ENCODE measurements at regions not wholly inside any gene's neighbourhood (a gene's known extent, or its start where the extent isn't known, plus 50 kb on each side); places are given as distances from the start of the nearest gene placed in this dataset.
A peak's percentile ranks its signal among the peaks of the same experiment; 100 is the strongest.

- Mint-ChIP-seq H3K27ac (peak overlapping the region; percentile 97), H3K27me3 (ENCODE audit: low read depth) (no peaks in the 10 kb centered on the region), H3K4me3 (no peak overlapping the region), H3K4me1 (peaks cover 59% of the 10 kb centered on the region), H3K36me3 (no peaks in the 10 kb centered on the region), H3K9me3 (no peaks in the 10 kb centered on the region)
- no peak for DNase-seq (ENCODE audit: low spot score in 2 of 2, unreplicated experiment in 2 of 2)
- TF ChIP-seq, protein P1, sequence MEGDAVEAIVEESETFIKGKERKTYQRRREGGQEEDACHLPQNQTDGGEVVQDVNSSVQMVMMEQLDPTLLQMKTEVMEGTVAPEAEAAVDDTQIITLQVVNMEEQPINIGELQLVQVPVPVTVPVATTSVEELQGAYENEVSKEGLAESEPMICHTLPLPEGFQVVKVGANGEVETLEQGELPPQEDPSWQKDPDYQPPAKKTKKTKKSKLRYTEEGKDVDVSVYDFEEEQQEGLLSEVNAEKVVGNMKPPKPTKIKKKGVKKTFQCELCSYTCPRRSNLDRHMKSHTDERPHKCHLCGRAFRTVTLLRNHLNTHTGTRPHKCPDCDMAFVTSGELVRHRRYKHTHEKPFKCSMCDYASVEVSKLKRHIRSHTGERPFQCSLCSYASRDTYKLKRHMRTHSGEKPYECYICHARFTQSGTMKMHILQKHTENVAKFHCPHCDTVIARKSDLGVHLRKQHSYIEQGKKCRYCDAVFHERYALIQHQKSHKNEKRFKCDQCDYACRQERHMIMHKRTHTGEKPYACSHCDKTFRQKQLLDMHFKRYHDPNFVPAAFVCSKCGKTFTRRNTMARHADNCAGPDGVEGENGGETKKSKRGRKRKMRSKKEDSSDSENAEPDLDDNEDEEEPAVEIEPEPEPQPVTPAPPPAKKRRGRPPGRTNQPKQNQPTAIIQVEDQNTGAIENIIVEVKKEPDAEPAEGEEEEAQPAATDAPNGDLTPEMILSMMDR (IDR thresholded peaks at IDR 0.05; ENCODE audit: unreplicated experiment): no peak
Measured at GRCh38 chr15:62850318-62850717, 192.2 kb upstream of the TPM1 start.

DNA sequence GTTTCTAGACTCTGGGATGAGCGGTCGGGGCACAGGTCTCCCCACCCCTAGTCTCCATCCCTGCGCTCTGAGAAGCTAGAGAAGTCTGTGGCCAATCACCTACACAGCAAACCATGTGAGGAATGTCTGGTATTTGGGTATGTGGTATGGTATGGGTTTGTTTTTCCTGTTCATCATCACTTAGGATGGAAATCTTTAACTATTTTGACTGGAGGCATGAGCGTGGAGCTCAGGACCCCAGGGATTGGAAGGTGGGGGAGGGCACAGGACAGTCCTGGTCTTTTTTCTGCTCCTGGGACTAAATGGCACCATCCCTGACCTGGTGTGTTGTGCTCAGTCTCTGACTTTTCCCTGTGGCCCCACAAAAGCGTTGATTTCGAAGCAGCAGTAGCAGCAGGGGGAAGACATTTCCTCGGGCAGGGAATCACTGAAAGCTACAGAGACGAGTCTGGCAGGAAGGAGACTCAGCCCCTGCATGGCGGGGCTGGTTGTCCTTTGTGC is 191.7 kb upstream of the TPM1 start:
- Mint-ChIP-seq H3K27ac (peak overlapping the region; percentile 97), H3K4me1 (peaks cover 55% of the 10 kb centered on the region), H3K27me3 (ENCODE audit: low read depth) (no peaks in the 10 kb centered on the region), H3K36me3 (no peaks in the 10 kb centered on the region), H3K4me3 (no peak overlapping the region), H3K9me3 (no peaks in the 10 kb centered on the region)
- no peak for DNase-seq (ENCODE audit: low spot score in 2 of 2, unreplicated experiment in 2 of 2)
- TF ChIP-seq, protein P1 (IDR thresholded peaks at IDR 0.05; ENCODE audit: unreplicated experiment): no peak

DNA sequence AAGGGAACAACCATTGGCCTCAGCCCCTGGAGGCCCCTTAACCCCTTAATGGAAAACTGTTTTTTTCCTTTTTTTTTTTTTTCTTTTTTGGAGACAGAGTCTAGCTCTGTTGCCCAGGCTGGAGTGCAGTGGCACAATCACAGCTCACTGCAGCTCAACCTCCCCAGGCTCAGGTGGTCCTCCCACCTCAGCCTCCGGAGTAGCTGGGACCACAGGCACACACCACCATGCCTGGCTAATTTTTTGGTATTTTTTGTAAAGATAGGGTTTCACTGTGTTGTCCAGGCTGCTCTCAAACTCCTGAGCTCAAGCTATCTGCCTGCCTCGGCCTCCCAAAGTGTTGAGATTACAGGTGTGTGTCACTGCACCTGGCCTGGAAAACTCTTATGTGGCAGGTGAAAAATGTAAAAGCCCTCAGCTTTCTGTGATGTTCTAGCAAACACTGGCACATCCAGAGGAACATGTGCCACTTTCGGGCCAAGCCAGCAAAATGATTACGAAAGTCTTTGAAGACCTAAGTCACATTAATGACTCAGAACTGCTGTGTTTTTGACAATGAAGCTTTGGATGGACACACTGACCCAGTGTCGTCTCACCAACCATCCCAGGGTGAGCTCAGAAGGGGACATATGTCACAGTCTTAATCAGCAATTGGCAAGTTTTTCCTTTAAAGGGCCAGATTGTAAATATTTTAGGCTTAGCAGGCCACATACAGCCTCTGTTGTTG is 189.3 kb upstream of the TPM1 start:
- no peak for DNase-seq (ENCODE audit: low spot score in 2 of 2, unreplicated experiment in 2 of 2)
- H3K9me3 Mint-ChIP-seq: no peaks in the 10 kb centered on the region
- H3K27me3 Mint-ChIP-seq (ENCODE audit: low read depth): no peaks in the 10 kb centered on the region
- H3K4me3 Mint-ChIP-seq: no peak overlapping the region
- TF ChIP-seq, protein P1 (IDR thresholded peaks at IDR 0.05; ENCODE audit: unreplicated experiment): no peak
- peaks cover 38% of the 10 kb centered on the region for H3K4me1 Mint-ChIP-seq
- no peaks in the 10 kb centered on the region for H3K36me3 Mint-ChIP-seq
- no peak overlapping the region for H3K27ac Mint-ChIP-seq

GRCh38 chr15:62853841-62854225 is 188.7 kb upstream of the TPM1 start:
- Mint-ChIP-seq H3K4me1 (peaks cover 32% of the 10 kb centered on the region), H3K27me3 (ENCODE audit: low read depth) (no peaks in the 10 kb centered on the region), H3K4me3 (no peak overlapping the region), H3K27ac (no peak overlapping the region), H3K36me3 (no peaks in the 10 kb centered on the region), H3K9me3 (no peaks in the 10 kb centered on the region)
- TF ChIP-seq, protein P1 (IDR thresholded peaks at IDR 0.05; ENCODE audit: unreplicated experiment): no peak
- DNase-seq (ENCODE audit: low spot score in 2 of 2, unreplicated experiment in 2 of 2): no peak

DNA sequence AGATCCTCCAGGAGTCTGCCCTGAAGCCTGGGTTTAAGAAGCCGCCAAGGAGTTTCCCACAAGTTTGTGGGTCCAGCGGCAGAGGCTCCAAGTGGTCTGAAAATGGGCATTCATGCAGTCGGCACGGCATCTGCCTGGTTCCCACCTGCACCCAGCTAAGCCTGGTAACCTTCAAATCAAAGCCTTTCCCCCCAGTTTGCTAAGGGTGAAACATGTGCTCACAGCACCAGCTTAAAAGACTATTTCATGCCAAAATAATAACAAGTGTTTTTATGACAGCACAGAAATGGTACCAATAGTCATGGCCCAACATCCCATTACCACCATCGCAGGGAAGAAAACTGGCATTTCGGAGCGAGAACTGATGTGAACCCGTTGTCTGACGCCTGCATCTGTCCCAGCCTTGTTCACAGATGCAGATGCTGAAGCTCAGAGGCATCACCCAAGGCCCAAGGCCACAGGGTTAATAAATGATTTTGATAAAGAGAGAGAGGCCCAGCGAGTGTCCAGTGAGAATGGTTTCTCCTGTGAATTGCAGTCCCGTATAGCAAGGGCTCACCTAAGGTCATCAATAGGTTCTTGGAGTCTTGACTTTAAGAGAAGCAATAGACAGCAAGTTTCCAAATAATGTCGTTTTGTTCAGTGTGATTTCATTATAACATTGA is 188.0 kb upstream of the TPM1 start:
- Mint-ChIP-seq H3K27me3 (ENCODE audit: low read depth) (no peaks in the 10 kb centered on the region), H3K4me3 (no peak overlapping the region), H3K27ac (no peak overlapping the region), H3K36me3 (no peaks in the 10 kb centered on the region), H3K4me1 (peaks cover 26% of the 10 kb centered on the region), H3K9me3 (no peaks in the 10 kb centered on the region)
- DNase-seq (ENCODE audit: low spot score in 2 of 2, unreplicated experiment in 2 of 2): no peak
- TF ChIP-seq, protein P1 (IDR thresholded peaks at IDR 0.05; ENCODE audit: unreplicated experiment): no peak
